ENCODE measurements at regions not wholly inside any gene's neighbourhood (a gene's known extent, or its start where the extent isn't known, plus 50 kb on each side); places are given as distances from the start of the nearest gene placed in this dataset.

DNA sequence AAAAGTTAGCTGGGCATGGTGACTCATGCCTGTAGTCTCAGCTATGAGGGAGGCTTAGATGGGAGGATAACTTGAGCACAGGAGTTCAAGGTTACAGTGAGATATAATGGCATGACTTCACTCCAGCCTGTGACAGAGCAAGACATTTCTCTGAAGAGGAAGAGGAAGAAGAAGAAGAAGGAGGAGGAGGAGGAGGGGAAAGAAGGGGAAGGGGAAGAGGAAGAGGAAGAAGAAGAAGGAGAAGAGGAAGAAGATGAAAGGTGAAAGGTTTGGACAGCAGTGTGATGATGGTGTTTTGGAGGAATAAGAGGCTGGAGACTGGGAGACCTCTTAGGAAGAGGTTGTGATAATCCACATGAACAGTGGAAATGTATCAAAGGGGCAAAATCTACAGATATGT is 410.7 kb upstream of the JAG1 start:
- TF ChIP-seq, protein P1, sequence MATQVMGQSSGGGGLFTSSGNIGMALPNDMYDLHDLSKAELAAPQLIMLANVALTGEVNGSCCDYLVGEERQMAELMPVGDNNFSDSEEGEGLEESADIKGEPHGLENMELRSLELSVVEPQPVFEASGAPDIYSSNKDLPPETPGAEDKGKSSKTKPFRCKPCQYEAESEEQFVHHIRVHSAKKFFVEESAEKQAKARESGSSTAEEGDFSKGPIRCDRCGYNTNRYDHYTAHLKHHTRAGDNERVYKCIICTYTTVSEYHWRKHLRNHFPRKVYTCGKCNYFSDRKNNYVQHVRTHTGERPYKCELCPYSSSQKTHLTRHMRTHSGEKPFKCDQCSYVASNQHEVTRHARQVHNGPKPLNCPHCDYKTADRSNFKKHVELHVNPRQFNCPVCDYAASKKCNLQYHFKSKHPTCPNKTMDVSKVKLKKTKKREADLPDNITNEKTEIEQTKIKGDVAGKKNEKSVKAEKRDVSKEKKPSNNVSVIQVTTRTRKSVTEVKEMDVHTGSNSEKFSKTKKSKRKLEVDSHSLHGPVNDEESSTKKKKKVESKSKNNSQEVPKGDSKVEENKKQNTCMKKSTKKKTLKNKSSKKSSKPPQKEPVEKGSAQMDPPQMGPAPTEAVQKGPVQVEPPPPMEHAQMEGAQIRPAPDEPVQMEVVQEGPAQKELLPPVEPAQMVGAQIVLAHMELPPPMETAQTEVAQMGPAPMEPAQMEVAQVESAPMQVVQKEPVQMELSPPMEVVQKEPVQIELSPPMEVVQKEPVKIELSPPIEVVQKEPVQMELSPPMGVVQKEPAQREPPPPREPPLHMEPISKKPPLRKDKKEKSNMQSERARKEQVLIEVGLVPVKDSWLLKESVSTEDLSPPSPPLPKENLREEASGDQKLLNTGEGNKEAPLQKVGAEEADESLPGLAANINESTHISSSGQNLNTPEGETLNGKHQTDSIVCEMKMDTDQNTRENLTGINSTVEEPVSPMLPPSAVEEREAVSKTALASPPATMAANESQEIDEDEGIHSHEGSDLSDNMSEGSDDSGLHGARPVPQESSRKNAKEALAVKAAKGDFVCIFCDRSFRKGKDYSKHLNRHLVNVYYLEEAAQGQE (IDR thresholded peaks at IDR 0.05; ENCODE audit: insufficient read depth in 1 of 2, low read depth in 2 of 2, low read length in 1 of 2) = no peak
- TF ChIP-seq, protein P2, sequence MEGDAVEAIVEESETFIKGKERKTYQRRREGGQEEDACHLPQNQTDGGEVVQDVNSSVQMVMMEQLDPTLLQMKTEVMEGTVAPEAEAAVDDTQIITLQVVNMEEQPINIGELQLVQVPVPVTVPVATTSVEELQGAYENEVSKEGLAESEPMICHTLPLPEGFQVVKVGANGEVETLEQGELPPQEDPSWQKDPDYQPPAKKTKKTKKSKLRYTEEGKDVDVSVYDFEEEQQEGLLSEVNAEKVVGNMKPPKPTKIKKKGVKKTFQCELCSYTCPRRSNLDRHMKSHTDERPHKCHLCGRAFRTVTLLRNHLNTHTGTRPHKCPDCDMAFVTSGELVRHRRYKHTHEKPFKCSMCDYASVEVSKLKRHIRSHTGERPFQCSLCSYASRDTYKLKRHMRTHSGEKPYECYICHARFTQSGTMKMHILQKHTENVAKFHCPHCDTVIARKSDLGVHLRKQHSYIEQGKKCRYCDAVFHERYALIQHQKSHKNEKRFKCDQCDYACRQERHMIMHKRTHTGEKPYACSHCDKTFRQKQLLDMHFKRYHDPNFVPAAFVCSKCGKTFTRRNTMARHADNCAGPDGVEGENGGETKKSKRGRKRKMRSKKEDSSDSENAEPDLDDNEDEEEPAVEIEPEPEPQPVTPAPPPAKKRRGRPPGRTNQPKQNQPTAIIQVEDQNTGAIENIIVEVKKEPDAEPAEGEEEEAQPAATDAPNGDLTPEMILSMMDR (IDR thresholded peaks at IDR 0.05) = no peak
- TF ChIP-seq TCF7L2 (IDR thresholded peaks at IDR 0.05; ENCODE audit: low read depth, low read length) = no peak
- no peak for TF ChIP-seq POLR2AphosphoS5 (IDR thresholded peaks at IDR 0.05; ENCODE audit: low read depth, low read length)

Data from Panc1 (cell line).